ENCODE measurements at regions not wholly inside any gene's neighbourhood (a gene's known extent, or its start where the extent isn't known, plus 50 kb on each side); places are given as distances from the start of the nearest gene placed in this dataset.

DNA sequence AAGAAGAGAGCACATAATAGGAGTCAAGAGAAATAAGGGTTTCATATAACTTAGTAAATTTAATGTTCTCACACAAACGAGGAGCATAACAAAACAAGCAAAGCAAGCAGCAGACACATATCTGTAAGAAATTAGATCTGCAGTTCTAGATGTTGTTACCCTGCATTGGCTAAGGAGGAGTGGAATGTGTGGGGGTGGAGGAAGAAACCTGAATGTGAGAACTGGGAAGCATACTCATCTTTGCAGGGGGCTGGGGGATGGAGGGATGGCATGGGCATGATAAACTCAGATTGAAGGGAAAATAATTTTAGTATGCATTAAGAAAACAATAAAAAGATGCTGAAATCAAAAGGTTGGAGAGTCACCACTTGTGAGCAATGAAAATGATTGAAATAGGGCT lies 255.0 kb downstream of the LIG4 start:
- Histone ChIP-seq H3K4me3 (replicated peaks in 1 of 2; ENCODE audit: low read depth in 1 of 2, low read length in 2 of 2) (no peak overlapping the region), H3K79me2 (ENCODE audit: insufficient read depth, low read length) (no peaks in the 10 kb centered on the region), H3K27me3 (ENCODE audit: insufficient read depth, low read length) (no peaks in the 10 kb centered on the region), H3K9ac (ENCODE audit: low read length) (no peak overlapping the region), H3K27ac (ENCODE audit: low read depth, low read length) (no peak overlapping the region), H3K4me1 (ENCODE audit: control insufficient read depth in 1 of 2, insufficient read depth in 2 of 2, low read length in 2 of 2) (no peaks in the 10 kb centered on the region), H3K9me2 (ENCODE audit: insufficient read depth) (no peaks in the 10 kb centered on the region), H2AFZ (ENCODE audit: low read depth, low read length, poor library complexity, severe bottlenecking) (no peak overlapping the region), H3K9me3 (ENCODE audit: control insufficient read depth in 1 of 2, insufficient read depth in 1 of 2, low read depth in 1 of 2, low read length in 2 of 2) (peaks cover 3 to 10% of the 10 kb centered on the region in 2 experiments; a peak in 2 of 4 replicates), H3K4me2 (ENCODE audit: low read length) (no peak overlapping the region), H4K20me1 (ENCODE audit: insufficient read depth) (no peaks in the 10 kb centered on the region), H3K36me3 (ENCODE audit: control insufficient read depth in 1 of 2, insufficient read depth in 2 of 2, low read length in 2 of 2) (no peaks in the 10 kb centered on the region)
- no TSS peak for BruUV-seq (replicated peaks)
- no peak for ATAC-seq
- no peak for TF ChIP-seq POLR2AphosphoS5 (IDR thresholded peaks at IDR 0.05; ENCODE audit: low read depth, low read length)
- TF ChIP-seq, protein P1, sequence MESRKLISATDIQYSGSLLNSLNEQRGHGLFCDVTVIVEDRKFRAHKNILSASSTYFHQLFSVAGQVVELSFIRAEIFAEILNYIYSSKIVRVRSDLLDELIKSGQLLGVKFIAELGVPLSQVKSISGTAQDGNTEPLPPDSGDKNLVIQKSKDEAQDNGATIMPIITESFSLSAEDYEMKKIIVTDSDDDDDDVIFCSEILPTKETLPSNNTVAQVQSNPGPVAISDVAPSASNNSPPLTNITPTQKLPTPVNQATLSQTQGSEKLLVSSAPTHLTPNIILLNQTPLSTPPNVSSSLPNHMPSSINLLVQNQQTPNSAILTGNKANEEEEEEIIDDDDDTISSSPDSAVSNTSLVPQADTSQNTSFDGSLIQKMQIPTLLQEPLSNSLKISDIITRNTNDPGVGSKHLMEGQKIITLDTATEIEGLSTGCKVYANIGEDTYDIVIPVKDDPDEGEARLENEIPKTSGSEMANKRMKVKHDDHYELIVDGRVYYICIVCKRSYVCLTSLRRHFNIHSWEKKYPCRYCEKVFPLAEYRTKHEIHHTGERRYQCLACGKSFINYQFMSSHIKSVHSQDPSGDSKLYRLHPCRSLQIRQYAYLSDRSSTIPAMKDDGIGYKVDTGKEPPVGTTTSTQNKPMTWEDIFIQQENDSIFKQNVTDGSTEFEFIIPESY (IDR thresholded peaks at IDR 0.05; ENCODE audit: extremely low read depth, insufficient replicate concordance, low read length): no peak
- no peak for TF ChIP-seq SP1 (IDR thresholded peaks at IDR 0.05; ENCODE audit: low read depth)
- no peak for TF ChIP-seq TCF7L2 (IDR thresholded peaks at IDR 0.05; ENCODE audit: borderline replicate concordance, extremely low read depth, insufficient read depth, insufficient read length)
- TF ChIP-seq, protein P2, sequence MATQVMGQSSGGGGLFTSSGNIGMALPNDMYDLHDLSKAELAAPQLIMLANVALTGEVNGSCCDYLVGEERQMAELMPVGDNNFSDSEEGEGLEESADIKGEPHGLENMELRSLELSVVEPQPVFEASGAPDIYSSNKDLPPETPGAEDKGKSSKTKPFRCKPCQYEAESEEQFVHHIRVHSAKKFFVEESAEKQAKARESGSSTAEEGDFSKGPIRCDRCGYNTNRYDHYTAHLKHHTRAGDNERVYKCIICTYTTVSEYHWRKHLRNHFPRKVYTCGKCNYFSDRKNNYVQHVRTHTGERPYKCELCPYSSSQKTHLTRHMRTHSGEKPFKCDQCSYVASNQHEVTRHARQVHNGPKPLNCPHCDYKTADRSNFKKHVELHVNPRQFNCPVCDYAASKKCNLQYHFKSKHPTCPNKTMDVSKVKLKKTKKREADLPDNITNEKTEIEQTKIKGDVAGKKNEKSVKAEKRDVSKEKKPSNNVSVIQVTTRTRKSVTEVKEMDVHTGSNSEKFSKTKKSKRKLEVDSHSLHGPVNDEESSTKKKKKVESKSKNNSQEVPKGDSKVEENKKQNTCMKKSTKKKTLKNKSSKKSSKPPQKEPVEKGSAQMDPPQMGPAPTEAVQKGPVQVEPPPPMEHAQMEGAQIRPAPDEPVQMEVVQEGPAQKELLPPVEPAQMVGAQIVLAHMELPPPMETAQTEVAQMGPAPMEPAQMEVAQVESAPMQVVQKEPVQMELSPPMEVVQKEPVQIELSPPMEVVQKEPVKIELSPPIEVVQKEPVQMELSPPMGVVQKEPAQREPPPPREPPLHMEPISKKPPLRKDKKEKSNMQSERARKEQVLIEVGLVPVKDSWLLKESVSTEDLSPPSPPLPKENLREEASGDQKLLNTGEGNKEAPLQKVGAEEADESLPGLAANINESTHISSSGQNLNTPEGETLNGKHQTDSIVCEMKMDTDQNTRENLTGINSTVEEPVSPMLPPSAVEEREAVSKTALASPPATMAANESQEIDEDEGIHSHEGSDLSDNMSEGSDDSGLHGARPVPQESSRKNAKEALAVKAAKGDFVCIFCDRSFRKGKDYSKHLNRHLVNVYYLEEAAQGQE (IDR thresholded peaks at IDR 0.05; ENCODE audit: low read depth): no peak
- no peak for TF ChIP-seq YY1 (IDR thresholded peaks at IDR 0.05; ENCODE audit: extremely low read depth, insufficient replicate concordance, low read depth, low read length)
- TF ChIP-seq FOSL1 (IDR thresholded peaks at IDR 0.05; ENCODE audit: low read depth): no peak
- no peak for TF ChIP-seq SRF (IDR thresholded peaks at IDR 0.05; ENCODE audit: low read depth)
- TF ChIP-seq CEBPB (IDR thresholded peaks at IDR 0.05; ENCODE audit: low read depth): no peak
- TF ChIP-seq RAD21 (IDR thresholded peaks at IDR 0.05; ENCODE audit: low read depth): no peak
- no peak for TF ChIP-seq EZH2 (IDR thresholded peaks at IDR 0.05)
- TF ChIP-seq, protein P3, sequence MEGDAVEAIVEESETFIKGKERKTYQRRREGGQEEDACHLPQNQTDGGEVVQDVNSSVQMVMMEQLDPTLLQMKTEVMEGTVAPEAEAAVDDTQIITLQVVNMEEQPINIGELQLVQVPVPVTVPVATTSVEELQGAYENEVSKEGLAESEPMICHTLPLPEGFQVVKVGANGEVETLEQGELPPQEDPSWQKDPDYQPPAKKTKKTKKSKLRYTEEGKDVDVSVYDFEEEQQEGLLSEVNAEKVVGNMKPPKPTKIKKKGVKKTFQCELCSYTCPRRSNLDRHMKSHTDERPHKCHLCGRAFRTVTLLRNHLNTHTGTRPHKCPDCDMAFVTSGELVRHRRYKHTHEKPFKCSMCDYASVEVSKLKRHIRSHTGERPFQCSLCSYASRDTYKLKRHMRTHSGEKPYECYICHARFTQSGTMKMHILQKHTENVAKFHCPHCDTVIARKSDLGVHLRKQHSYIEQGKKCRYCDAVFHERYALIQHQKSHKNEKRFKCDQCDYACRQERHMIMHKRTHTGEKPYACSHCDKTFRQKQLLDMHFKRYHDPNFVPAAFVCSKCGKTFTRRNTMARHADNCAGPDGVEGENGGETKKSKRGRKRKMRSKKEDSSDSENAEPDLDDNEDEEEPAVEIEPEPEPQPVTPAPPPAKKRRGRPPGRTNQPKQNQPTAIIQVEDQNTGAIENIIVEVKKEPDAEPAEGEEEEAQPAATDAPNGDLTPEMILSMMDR (IDR thresholded peaks at IDR 0.05 in 2 of 3, conservative IDR thresholded peaks at IDR 0.05 in 1 of 3; ENCODE audit: borderline replicate concordance in 1 of 3, insufficient read depth in 1 of 3, low read depth in 2 of 3, low read length in 2 of 3): no peak
- no peak for TF ChIP-seq SIN3A (IDR thresholded peaks at IDR 0.05; ENCODE audit: low read depth)
- no peak for TF ChIP-seq ELF1 (IDR thresholded peaks at IDR 0.05; ENCODE audit: borderline replicate concordance, low read depth)
- no peak for TF ChIP-seq JUND (IDR thresholded peaks at IDR 0.05)
- no peak for TF ChIP-seq ZFX (IDR thresholded peaks at IDR 0.05)
- TF ChIP-seq, protein P4, sequence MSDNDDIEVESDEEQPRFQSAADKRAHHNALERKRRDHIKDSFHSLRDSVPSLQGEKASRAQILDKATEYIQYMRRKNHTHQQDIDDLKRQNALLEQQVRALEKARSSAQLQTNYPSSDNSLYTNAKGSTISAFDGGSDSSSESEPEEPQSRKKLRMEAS (IDR thresholded peaks at IDR 0.05): no peak
- TF ChIP-seq EGR1 (IDR thresholded peaks at IDR 0.05; ENCODE audit: low read depth): no peak
- no peak for TF ChIP-seq POLR2A (IDR thresholded peaks at IDR 0.05; ENCODE audit: borderline replicate concordance, extremely low read depth, insufficient read depth, insufficient read length)
- TF ChIP-seq CBX3 (IDR thresholded peaks at IDR 0.05; ENCODE audit: low read depth): no peak
- POLR2A ChIA-PET: no interaction called here
- RAD21 ChIA-PET (ENCODE audit: low non-redundant PET in 1 of 2, low total read pairs in 2 of 2, uncharacterized antibody in 2 of 2, unreplicated experiment in 2 of 2): no interaction called here
- no peak for DNase-seq (ENCODE audit: low read depth, low spot score)
- CTCF ChIA-PET: no interaction called here
- intact Hi-C loops (cut with micrococcal nuclease): no loop called here
